HCT116 (cell line): ENCODE measurements at regions not wholly inside any gene's neighbourhood (a gene's known extent, or its start where the extent isn't known, plus 50 kb on each side); places are given as distances from the start of the nearest gene placed in this dataset.

Source experiments
- ATAC-seq: fragments of 200-7000 bp; cut with Tn5 transposase; 2 replicates; pipeline ENCODE4 v1.9.1; 2020; ENCODE audit warnings: mild to moderate bottlenecking, moderate library complexity
- BruUV-seq: library from RNA; stranded (reverse); fragments of 400-500 nt; replicated peaks from 2 replicates; lab custom pipeline; 2021; lab: Mats Ljungman, UMichigan
- CTCF ChIA-PET: fragments of 300-600 bp; sonication (Branson Sonifier 250); formaldehyde crosslinking; loops from one replicate; lab custom pipeline; 2021; ENCODE audit warnings: antibody characterized with exemption; lab: Charles Lee
- POLR2A ChIA-PET: fragments of 300-600, 350-600 bp; sonication (Branson Sonifier 250); formaldehyde crosslinking; loops from one replicate; lab custom pipeline; 2021; ENCODE audit warnings: antibody characterized with exemption; lab: Charles Lee
- RAD21 ChIA-PET, 2 experiments: fragments of 300-600 bp; sonication (Branson Sonifier 250); formaldehyde crosslinking; loops; one replicate each; lab custom pipeline; 2023; ENCODE audit warnings: low total read pairs in 2 of 2; ENCODE audit not compliant: uncharacterized antibody in 2 of 2, unreplicated experiment in 2 of 2, low non-redundant PET in 1 of 2; lab: Charles Lee
- DNase-seq: peaks from one replicate; pipeline ENCODE4 v3.0.0-alpha.2; 2010; ENCODE audit warnings: low read depth, low spot score
- H2AFZ ChIP-seq: fragments of 200-600 bp; shearing (Covaris generic), sonication (generic); 2 replicates; pipeline ENCODE4 v1.6.1; 2017; ENCODE audit warnings: low read depth, mixed run types, mixed read lengths, antibody characterized with exemption, low read length; ENCODE audit not compliant: poor library complexity, severe bottlenecking
- H3K27ac ChIP-seq: 2 replicates; pipeline ENCODE4 v1.5.1; 2012; ENCODE audit warnings: low read depth, low read length
- H3K27me3 ChIP-seq: fragments of 200-600 bp; sonication (generic); 2 replicates; pipeline ENCODE4 v1.6.1; 2016; ENCODE audit warnings: mixed run types, low read length, mixed read lengths; ENCODE audit not compliant: insufficient read depth
- H3K36me3 ChIP-seq, 2 experiments: fragments of 200-500 bp in 1 of 2; fragments of 200-600 bp in 1 of 2; sonication (Bioruptor generic) in 1 of 2; sonication (generic) in 1 of 2; 2 replicates each; pipeline versions ENCODE4 v1.5.1 to v1.6.1; 2014 to 2016; ENCODE audit warnings: low read length in 2 of 2, inconsistent platforms in 1 of 2, mixed read lengths in 1 of 2, mixed run types in 1 of 2; ENCODE audit not compliant: insufficient read depth in 2 of 2, control insufficient read depth in 1 of 2
- H3K4me1 ChIP-seq, 2 experiments: fragments of 200-600 bp in 1 of 2; sonication (generic) in 1 of 2; 2 replicates each; pipeline versions ENCODE4 v1.5.1 to v1.6.1; 2012 to 2017; ENCODE audit warnings: low read length in 2 of 2, inconsistent platforms in 1 of 2, mild to moderate bottlenecking in 1 of 2, mixed read lengths in 1 of 2, mixed run types in 1 of 2, moderate library complexity in 1 of 2; ENCODE audit not compliant: insufficient read depth in 2 of 2, control insufficient read depth in 1 of 2
- H3K4me2 ChIP-seq: fragments of 200-600 bp; sonication (generic); 2 replicates; pipeline ENCODE4 v1.6.1; 2017; ENCODE audit warnings: mixed run types, low read length, mixed read lengths
- H3K4me3 ChIP-seq, 2 experiments: fragments of 200-600 bp in 1 of 2; sonication (generic) in 1 of 2; replicated peaks in 1 of 2; 2 replicates each; pipeline ENCODE4 v1.5.1; 2011 to 2016; ENCODE audit warnings: low read length in 2 of 2, control low read depth in 1 of 2, low read depth in 1 of 2, mild to moderate bottlenecking in 1 of 2, mixed read lengths in 1 of 2, mixed run types in 1 of 2
- H3K79me2 ChIP-seq: fragments of 200-600 bp; sonication (generic); 2 replicates; pipeline ENCODE4 v1.6.1; 2017; ENCODE audit warnings: mild to moderate bottlenecking, mixed run types, low read length, moderate library complexity, mixed read lengths; ENCODE audit not compliant: insufficient read depth
- H3K9ac ChIP-seq: fragments of 200-600 bp; sonication (generic); 2 replicates; pipeline ENCODE4 v1.6.1; 2016; ENCODE audit warnings: low read length, mixed read lengths
- H3K9me2 ChIP-seq: fragments of 200-600 bp; sonication (generic), shearing (Covaris generic); 2 replicates; pipeline ENCODE4 v1.6.1; 2017; ENCODE audit warnings: mixed run types, mild to moderate bottlenecking, moderate library complexity; ENCODE audit not compliant: insufficient read depth
- H3K9me3 ChIP-seq, 2 experiments: fragments of 200-500 bp in 1 of 2; fragments of 200-600 bp in 1 of 2; sonication (Bioruptor generic) in 1 of 2; sonication (generic) in 1 of 2; 2 replicates each; pipeline ENCODE4 v1.6.1; 2014 to 2017; ENCODE audit warnings: low read length in 2 of 2, mixed read lengths in 2 of 2, inconsistent platforms in 1 of 2, low read depth in 1 of 2, mild to moderate bottlenecking in 1 of 2, mixed run types in 1 of 2, moderate library complexity in 1 of 2; ENCODE audit not compliant: control insufficient read depth in 1 of 2, insufficient read depth in 1 of 2
- H4K20me1 ChIP-seq: fragments of 200-600 bp; sonication (generic), shearing (Covaris generic); 2 replicates; pipeline ENCODE4 v1.6.1; 2017; ENCODE audit warnings: mixed run types, mild to moderate bottlenecking, moderate library complexity; ENCODE audit not compliant: insufficient read depth
- ATF3 ChIP-seq: IDR thresholded peaks from 2 replicates; pipeline ENCODE4 v1.6.1; 2012
- EGR1 ChIP-seq: IDR thresholded peaks from 2 replicates; pipeline ENCODE4 v1.6.1; 2012; ENCODE audit warnings: low read depth
- EZH2 ChIP-seq: fragments of 200-600 bp; sonication (generic); IDR thresholded peaks from 2 replicates; pipeline ENCODE4 v1.6.1; 2017; ENCODE audit warnings: antibody characterized with exemption, mixed run types
- EZH2phosphoT487 ChIP-seq: fragments of 200-600 bp; IDR thresholded peaks from 2 replicates; pipeline ENCODE4 v1.6.1; 2018; ENCODE audit warnings: antibody characterized with exemption, borderline replicate concordance
- RAD21 ChIP-seq: IDR thresholded peaks from 2 replicates; pipeline ENCODE4 v1.6.1; 2012; ENCODE audit warnings: low read depth, mild to moderate bottlenecking
- REST ChIP-seq: IDR thresholded peaks from 2 replicates; pipeline ENCODE4 v1.6.1; 2012; ENCODE audit warnings: low read depth
- YY1 ChIP-seq: IDR thresholded peaks from 2 replicates; pipeline ENCODE4 v1.6.1; 2011; ENCODE audit warnings: low read length, low read depth, moderate library complexity, mild to moderate bottlenecking; ENCODE audit not compliant: insufficient replicate concordance; ENCODE audit errors: extremely low read depth
- intact Hi-C: fragments of 100-400 bp; cut with micrococcal nuclease; formaldehyde crosslinking; loops from 2 replicates; pipeline ENCODE4 v1.10.0; 2022

GRCh38 chr1:56250809-56251208 lies 328.6 kb downstream of the PLPP3 start:
- Histone ChIP-seq H4K20me1 (no peaks in the 10 kb centered on the region), H3K4me2 (no peak overlapping the region), H3K36me3 (no peaks in the 10 kb centered on the region), H3K9ac (no peak overlapping the region), H3K4me1 (no peaks in the 10 kb centered on the region), H2AFZ (no peak overlapping the region), H3K27ac (no peak overlapping the region), H3K9me2 (no peaks in the 10 kb centered on the region), H3K27me3 (no peaks in the 10 kb centered on the region), H3K9me3 (no peaks in the 10 kb centered on the region), H3K4me3 (no peak overlapping the region), H3K79me2 (no peaks in the 10 kb centered on the region)
- ATAC-seq (no peak), DNase-seq (no peak)
- ChIA-PET CTCF (no interaction called here), POLR2A (no interaction called here), RAD21 (no interaction called here)
- intact Hi-C loops = no loop called here
- TF ChIP-seq EZH2phosphoT487 (no peak), EGR1 (no peak), REST (no peak), EZH2 (no peak), ATF3 (no peak), YY1 (no peak), RAD21 (no peak)
- no TSS peak for BruUV-seq
